ENCODE measurements at regions not wholly inside any gene's neighbourhood (a gene's known extent, or its start where the extent isn't known, plus 50 kb on each side); places are given as distances from the start of the nearest gene placed in this dataset.

DNA sequence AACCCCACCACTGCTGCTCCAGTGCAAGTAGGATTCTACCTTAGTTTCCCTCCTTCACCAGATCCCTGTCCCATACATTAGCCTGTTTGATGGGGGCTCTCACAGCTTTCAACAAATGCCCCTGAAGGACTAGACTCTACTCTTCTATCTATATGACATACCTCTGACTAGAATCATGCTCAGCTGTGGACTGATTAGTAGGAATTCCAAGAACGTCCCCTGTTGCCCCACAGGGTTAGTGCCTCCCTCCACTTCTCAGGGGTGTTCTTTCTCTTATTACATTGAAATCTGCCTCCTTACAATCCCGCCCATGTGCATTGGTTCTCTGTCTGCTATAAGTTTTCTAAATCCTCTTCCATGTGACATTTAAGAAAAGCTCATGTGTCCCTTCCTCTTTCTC is 375.9 kb upstream of the DUSP10 start:
- no peak for DNase-seq (ENCODE audit: low spot score in 2 of 2)
- WGBS, 2 donors, result 84 to 89% methylated on average over 2 of the region's 2 CpGs
- intact Hi-C loops (cut with DNase I; ENCODE audit: low total_unique reads), result no loop called here
- no peak overlapping the region for H3K4me3 ChIP-seq (ENCODE audit: low read depth, poor library complexity, severe bottlenecking)
- no peak for TF ChIP-seq POLR2A (IDR thresholded peaks at IDR 0.05)

DNA sequence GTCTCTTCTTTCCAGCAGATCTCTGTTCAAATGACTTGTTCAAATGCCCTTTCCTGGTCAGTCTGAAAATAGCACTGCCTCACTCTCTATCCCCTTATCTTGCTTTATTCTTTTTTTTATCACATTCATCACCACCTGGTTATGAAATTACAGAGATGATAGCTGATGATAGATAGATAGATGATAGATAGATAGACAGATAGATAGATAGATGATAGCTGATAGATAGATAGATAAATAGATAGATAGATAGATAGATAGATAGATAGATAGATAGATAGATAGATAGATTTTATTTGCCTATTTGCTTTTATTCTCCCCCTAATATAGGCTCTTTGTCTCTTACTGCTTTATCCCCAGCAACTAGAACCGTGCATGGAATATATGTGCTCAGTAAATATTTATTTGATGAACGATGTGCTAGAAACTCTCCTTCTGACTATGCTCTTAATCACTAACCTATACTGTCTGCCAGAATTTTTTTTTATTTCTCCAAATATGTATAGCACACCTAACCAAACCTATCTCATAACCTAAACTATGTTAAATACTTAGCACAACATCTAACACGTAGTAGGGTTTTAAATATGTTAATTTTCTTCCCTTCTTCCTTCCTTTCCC is 372.8 kb upstream of the DUSP10 start:
- intact Hi-C loops (cut with DNase I; ENCODE audit: low total_unique reads), result no loop called here
- no peak overlapping the region for H3K4me3 ChIP-seq (ENCODE audit: low read depth, poor library complexity, severe bottlenecking)
- TF ChIP-seq, protein P1, sequence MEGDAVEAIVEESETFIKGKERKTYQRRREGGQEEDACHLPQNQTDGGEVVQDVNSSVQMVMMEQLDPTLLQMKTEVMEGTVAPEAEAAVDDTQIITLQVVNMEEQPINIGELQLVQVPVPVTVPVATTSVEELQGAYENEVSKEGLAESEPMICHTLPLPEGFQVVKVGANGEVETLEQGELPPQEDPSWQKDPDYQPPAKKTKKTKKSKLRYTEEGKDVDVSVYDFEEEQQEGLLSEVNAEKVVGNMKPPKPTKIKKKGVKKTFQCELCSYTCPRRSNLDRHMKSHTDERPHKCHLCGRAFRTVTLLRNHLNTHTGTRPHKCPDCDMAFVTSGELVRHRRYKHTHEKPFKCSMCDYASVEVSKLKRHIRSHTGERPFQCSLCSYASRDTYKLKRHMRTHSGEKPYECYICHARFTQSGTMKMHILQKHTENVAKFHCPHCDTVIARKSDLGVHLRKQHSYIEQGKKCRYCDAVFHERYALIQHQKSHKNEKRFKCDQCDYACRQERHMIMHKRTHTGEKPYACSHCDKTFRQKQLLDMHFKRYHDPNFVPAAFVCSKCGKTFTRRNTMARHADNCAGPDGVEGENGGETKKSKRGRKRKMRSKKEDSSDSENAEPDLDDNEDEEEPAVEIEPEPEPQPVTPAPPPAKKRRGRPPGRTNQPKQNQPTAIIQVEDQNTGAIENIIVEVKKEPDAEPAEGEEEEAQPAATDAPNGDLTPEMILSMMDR (IDR thresholded peaks at IDR 0.05), result no peak
- TF ChIP-seq POLR2A (IDR thresholded peaks at IDR 0.05), result no peak
- DNase-seq (ENCODE audit: low spot score in 2 of 2), result no peak
- 77 to 87% methylated on average over 3 of the region's 3 CpGs for WGBS, 2 donors

DNA sequence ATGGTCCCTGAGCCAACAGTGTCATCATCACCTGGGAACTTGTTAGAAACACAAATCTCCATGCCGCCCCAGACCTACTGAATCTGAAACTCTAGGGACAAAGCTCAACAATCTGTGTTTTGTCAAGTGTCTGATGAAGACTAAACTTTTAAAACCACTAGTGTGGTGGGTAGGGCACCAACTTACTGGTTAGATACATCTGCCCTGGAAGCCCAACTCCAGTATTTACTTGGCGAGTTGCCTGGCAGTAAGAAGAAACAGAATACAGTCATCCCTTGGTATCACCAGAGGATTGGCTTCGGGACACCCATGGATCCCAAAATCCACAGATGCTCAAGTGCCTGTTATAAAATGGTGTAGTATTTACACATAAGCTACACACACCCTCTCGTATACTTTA is 367.9 kb upstream of the DUSP10 start:
- no peak for DNase-seq (ENCODE audit: low spot score in 2 of 2)
- H3K4me3 ChIP-seq (ENCODE audit: low read depth, poor library complexity, severe bottlenecking), result no peak overlapping the region
- WGBS, 2 donors, result 88 to 94% methylated on average over 4 of the region's 4 CpGs
- intact Hi-C loops (cut with DNase I; ENCODE audit: low total_unique reads), result no loop called here
- TF ChIP-seq POLR2A (IDR thresholded peaks at IDR 0.05), result no peak
- TF ChIP-seq, protein P1 (IDR thresholded peaks at IDR 0.05), result no peak

DNA sequence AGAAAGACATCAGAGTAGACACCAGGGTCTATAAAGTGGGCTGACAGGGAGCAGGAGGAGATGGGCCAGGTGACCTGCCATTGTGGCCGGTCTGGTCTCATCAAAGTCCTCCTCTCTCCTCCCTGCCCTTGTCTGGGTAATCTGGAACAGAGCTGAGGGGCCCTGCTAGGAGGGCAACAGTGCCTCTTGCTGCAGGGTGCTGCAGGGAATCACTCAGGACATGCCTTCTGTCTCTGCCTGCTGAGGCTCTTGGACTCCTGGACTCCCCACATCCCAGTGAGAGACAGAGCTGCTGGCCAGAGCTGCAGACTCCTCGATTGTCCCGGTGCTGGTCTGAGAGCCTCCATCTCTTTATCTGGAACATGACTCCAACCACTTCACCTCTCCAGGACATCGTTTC is 366.1 kb upstream of the DUSP10 start:
- WGBS, 2 donors, result 80 to 89% methylated on average over 4 of the region's 4 CpGs
- H3K4me3 ChIP-seq (ENCODE audit: low read depth, poor library complexity, severe bottlenecking), result no peak overlapping the region
- no peak for DNase-seq (ENCODE audit: low spot score in 2 of 2)
- no peak for TF ChIP-seq POLR2A (IDR thresholded peaks at IDR 0.05)
- TF ChIP-seq, protein P1 (IDR thresholded peaks at IDR 0.05), result no peak
- intact Hi-C loops (cut with DNase I; ENCODE audit: low total_unique reads), result no loop called here

DNA sequence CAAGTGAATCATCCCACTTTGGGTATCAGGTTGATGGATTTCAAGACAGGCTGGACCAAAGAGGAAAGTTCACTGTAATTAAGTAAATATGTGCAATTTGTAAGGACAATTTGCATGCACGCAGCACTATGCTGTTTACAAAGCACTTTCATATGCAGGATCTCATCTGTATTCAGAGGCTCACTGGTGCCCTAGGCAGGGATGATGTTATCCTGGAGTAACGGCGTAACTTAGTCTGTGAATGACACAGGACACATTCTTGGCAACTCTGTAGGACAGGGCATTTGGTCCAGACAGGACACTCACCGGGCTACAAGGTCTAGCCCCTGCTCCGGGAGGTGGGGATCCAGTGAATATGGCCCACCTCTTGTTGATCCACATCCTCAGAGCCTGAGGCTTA is 365.4 kb upstream of the DUSP10 start:
- WGBS, 2 donors, result 53 to 64% methylated on average over 5 of the region's 5 CpGs
- intact Hi-C loops (cut with DNase I; ENCODE audit: low total_unique reads), result no loop called here
- TF ChIP-seq POLR2A (IDR thresholded peaks at IDR 0.05), result no peak
- TF ChIP-seq, protein P1 (IDR thresholded peaks at IDR 0.05), result no peak
- no peak for DNase-seq (ENCODE audit: low spot score in 2 of 2)
- no peak overlapping the region for H3K4me3 ChIP-seq (ENCODE audit: low read depth, poor library complexity, severe bottlenecking)

DNA sequence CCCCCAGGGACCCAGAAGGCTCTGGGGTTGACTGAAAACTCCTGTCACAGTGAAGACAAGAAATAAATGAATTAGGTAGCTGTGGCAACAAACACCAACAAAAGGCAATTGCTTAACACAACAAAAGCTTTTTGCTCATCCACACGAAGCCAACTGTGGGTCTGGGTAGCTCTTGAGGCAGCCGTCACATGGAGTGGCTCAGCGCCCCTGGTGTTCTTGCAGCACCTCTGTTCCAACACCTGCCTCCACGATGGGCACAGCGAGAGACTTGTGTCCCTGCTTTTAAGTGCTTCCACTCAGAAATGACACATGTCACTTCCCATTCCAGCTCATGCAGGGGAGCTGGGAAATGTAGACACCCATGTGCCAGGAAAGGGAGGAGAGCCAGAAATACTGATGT is 364.5 kb upstream of the DUSP10 start:
- TF ChIP-seq POLR2A (IDR thresholded peaks at IDR 0.05), result no peak
- TF ChIP-seq, protein P1 (IDR thresholded peaks at IDR 0.05), result no peak
- intact Hi-C loops (cut with DNase I; ENCODE audit: low total_unique reads), result no loop called here
- no peak overlapping the region for H3K4me3 ChIP-seq (ENCODE audit: low read depth, poor library complexity, severe bottlenecking)
- WGBS, 2 donors, result 54 to 65% methylated on average over 5 of the region's 5 CpGs
- DNase-seq (ENCODE audit: low spot score in 2 of 2), result no peak
